ENCODE measurements at regions not wholly inside any gene's neighbourhood (a gene's known extent, or its start where the extent isn't known, plus 50 kb on each side); places are given as distances from the start of the nearest gene placed in this dataset.

DNA sequence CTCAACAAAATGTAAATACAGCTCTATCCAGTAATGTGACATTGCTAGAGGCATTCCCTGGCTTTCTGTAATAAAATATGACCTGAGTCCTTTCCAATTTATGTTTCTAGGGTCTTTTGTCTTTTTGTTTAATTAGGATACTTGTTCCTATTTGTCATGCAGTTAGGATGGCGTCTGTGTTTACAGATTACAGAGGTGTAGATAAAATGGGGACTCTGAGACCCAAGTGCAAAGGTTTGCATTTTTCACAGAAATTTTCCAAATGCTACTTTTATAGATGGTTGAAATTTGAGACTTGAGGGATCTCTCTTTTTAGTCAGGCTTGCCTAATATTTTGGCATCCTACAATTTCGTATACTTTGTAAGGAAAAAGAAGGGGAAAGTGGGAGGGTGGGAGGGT lies 332.4 kb downstream of the PTEN start:
- TF ChIP-seq, protein P1, sequence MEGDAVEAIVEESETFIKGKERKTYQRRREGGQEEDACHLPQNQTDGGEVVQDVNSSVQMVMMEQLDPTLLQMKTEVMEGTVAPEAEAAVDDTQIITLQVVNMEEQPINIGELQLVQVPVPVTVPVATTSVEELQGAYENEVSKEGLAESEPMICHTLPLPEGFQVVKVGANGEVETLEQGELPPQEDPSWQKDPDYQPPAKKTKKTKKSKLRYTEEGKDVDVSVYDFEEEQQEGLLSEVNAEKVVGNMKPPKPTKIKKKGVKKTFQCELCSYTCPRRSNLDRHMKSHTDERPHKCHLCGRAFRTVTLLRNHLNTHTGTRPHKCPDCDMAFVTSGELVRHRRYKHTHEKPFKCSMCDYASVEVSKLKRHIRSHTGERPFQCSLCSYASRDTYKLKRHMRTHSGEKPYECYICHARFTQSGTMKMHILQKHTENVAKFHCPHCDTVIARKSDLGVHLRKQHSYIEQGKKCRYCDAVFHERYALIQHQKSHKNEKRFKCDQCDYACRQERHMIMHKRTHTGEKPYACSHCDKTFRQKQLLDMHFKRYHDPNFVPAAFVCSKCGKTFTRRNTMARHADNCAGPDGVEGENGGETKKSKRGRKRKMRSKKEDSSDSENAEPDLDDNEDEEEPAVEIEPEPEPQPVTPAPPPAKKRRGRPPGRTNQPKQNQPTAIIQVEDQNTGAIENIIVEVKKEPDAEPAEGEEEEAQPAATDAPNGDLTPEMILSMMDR (IDR thresholded peaks at IDR 0.05; ENCODE audit: extremely low read depth, insufficient read depth, missing control alignments) = no peak
- in situ Hi-C loops (cut with MboI; ENCODE audit: low pct_unique_long_range_greater_than_20kb, low sequenced_read_pairs, unreplicated experiment) = no loop called here
- no peak for DNase-seq (ENCODE audit: low spot score)

DNA sequence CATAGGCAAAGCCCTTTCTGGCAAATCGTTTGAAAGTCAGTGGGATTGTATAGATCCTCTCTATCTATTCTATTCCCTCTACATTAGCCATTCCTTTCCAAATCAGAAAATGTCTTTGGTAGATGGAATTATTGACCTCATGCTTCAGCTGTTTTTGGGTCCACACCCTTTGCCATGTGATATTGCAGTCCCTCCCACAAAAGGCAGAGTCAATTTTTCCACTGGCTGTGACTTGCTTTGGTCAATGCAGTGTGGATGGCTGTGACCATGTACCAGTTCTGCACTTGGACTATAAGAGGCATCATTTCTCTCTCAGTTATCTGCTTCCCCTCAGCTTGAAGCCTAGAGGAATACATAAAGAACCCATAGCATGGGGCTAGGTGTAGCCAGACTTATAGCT lies 332.9 kb downstream of the PTEN start:
- TF ChIP-seq, protein P1 (IDR thresholded peaks at IDR 0.05; ENCODE audit: extremely low read depth, insufficient read depth, missing control alignments) = no peak
- no peak for DNase-seq (ENCODE audit: low spot score)
- in situ Hi-C loops (cut with MboI; ENCODE audit: low pct_unique_long_range_greater_than_20kb, low sequenced_read_pairs, unreplicated experiment) = no loop called here

DNA sequence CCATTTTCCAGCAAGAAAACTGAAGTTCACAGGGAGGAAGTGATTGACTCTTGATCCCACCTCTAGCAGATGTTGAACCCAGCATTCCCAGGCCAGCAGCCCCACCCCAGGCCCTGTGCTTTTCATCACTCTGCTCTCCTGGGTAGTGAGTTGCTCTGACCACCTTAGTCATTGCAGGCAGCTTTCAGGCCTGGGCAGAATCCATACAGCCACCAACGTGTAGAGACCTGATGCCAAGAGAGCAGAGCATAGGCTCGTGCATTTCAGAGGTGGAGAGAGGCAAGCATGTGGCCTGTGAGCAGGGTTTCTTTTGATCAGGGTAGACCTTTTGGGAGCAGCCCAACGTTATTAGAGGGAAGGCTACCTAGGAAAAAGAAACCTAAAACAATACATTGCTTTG lies 334.6 kb downstream of the PTEN start:
- DNase-seq (ENCODE audit: low spot score) = no peak
- in situ Hi-C loops (cut with MboI; ENCODE audit: low pct_unique_long_range_greater_than_20kb, low sequenced_read_pairs, unreplicated experiment) = no loop called here
- TF ChIP-seq, protein P1 (IDR thresholded peaks at IDR 0.05; ENCODE audit: extremely low read depth, insufficient read depth, missing control alignments) = no peak

DNA sequence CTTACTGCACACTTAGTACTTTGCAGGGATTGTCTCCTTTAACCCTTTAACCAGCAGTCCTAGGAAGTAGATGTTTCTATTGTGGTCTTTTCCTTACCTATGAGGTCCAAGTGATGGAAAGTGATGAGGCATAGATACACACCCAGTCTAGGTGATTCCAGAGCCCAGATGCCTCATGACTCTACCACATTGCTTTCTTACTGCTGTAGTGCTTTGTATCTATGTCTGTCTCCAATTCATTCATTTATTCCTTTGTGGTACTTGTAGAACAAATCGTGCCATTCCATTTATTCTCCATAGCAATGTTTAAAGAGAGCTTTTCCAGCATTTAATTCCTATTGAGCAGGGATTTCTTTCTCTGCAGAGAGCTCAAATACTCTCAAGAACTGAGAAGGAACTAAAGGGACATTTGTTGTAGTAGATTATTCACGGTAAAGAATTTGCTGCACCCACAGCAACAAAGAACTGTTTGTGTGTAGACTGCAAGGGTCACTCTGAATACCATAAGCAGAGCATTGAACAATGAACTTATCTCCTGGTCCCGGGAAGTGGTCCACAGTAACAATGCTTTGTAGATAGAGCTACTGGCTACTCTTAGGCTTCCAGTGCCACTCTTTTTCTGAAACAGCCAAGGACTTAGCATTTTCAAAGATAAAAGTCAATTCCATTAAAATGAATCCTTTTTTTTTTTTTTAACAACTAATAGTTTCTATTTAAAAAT lies 337.0 kb downstream of the PTEN start:
- no peak for DNase-seq (ENCODE audit: low spot score)
- in situ Hi-C loops (cut with MboI; ENCODE audit: low pct_unique_long_range_greater_than_20kb, low sequenced_read_pairs, unreplicated experiment) = no loop called here
- TF ChIP-seq, protein P1 (IDR thresholded peaks at IDR 0.05; ENCODE audit: extremely low read depth, insufficient read depth, missing control alignments) = no peak

DNA sequence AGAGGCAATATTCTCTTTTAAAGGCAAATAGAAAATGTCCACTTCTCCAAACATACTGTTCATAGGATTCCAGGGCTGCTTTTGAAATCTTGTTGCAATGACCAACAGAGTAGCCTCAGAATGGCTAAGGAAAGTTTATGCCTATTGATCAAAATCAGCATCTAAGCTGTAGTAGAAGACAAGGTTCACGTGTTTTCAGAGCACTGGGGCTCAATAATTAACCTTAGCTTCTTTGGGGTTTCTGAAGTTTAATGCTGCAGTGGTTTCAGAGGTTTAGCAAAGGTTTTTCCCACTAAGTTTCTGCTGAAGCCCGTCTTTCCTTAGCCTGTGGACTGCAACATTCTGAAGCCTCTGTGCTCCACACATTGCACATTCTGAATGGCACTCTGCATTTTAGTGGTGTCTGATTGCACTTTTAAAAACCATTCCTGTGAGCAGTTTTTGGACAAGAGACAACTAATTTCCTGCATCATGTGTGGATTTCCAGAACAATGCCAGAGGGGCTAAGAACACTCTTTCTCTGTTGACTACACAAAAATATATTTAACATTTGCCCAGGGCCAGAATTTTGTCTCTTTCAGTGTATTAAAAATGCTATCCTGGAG lies 342.5 kb downstream of the PTEN start:
- in situ Hi-C loops (cut with MboI; ENCODE audit: low pct_unique_long_range_greater_than_20kb, low sequenced_read_pairs, unreplicated experiment) = no loop called here
- DNase-seq (ENCODE audit: low spot score) = no peak
- TF ChIP-seq, protein P1 (IDR thresholded peaks at IDR 0.05; ENCODE audit: extremely low read depth, insufficient read depth, missing control alignments) = no peak

DNA sequence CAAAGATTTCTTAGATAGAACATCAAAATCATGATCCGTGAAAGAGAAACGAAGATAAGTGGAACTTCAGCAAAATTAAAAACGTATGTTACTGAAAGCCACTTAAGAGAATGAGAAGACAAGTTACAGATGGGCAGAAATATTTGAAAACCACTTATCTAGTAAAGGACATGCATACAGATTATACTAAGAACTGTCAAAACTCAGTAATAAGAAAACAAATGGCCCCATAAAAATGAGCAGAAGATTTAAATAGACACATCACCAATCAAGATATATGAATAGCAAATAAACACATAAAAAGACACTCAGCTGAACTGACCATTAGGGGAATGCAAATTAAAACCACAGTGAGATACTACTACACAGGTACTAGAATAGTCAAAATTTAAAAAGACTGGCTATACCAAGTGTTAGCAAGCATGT lies 343.7 kb downstream of the PTEN start:
- DNase-seq (ENCODE audit: low spot score) = no peak
- in situ Hi-C loops (cut with MboI; ENCODE audit: low pct_unique_long_range_greater_than_20kb, low sequenced_read_pairs, unreplicated experiment) = no loop called here
- TF ChIP-seq, protein P1 (IDR thresholded peaks at IDR 0.05; ENCODE audit: extremely low read depth, insufficient read depth, missing control alignments) = no peak
